GM23338 (cell line): ENCODE measurements at regions not wholly inside any gene's neighbourhood (a gene's known extent, or its start where the extent isn't known, plus 50 kb on each side); places are given as distances from the start of the nearest gene placed in this dataset.

Experiments used
- ATAC-seq: fragments of 200-7000 bp; cut with Tn5 transposase; 3 replicates; pipeline ENCODE4 v1.9.1; 2020
- DNase-seq: peaks from one replicate; pipeline ENCODE4 v3.0.0-alpha.2; 2015; ENCODE audit warnings: low spot score
- H2AFZ ChIP-seq: fragments of 200-600 bp; sonication (generic); 2 replicates; pipeline ENCODE4 v1.8.0; 2016; ENCODE audit warnings: antibody characterized with exemption, mild to moderate bottlenecking, moderate library complexity
- H3F3A ChIP-seq: fragments of 200-600 bp; sonication (generic); replicated peaks from 2 replicates; pipeline ENCODE4 v1.8.0; 2017; ENCODE audit warnings: antibody characterized with exemption, mixed run types, low read depth
- H3K27ac ChIP-seq: fragments of 200-600 bp; sonication (generic); 2 replicates; pipeline ENCODE4 v1.6.1; 2016; ENCODE audit warnings: low read depth
- H3K27me3 ChIP-seq: fragments of 200-600 bp; sonication (generic); 2 replicates; pipeline ENCODE4 v1.8.0; 2016; ENCODE audit warnings: mild to moderate bottlenecking, mixed run types, moderate library complexity; ENCODE audit not compliant: insufficient read depth
- H3K36me3 ChIP-seq: fragments of 200-600 bp; sonication (generic); 2 replicates; pipeline ENCODE4 v1.8.0; 2016; ENCODE audit warnings: mild to moderate bottlenecking; ENCODE audit not compliant: insufficient read depth
- H3K4me1 ChIP-seq: fragments of 200-600 bp; sonication (generic); 2 replicates; pipeline ENCODE4 v1.8.0; 2016; ENCODE audit warnings: mild to moderate bottlenecking, moderate library complexity; ENCODE audit not compliant: insufficient read depth
- H3K4me2 ChIP-seq: fragments of 200-600 bp; sonication (generic); 2 replicates; pipeline ENCODE4 v1.7.1; 2017; ENCODE audit warnings: mixed run types
- H3K4me3 ChIP-seq: fragments of 200-600 bp; sonication (generic); 2 replicates; pipeline ENCODE4 v1.6.1; 2016; ENCODE audit warnings: mixed run types
- H3K79me2 ChIP-seq: fragments of 200-600 bp; sonication (generic); replicated peaks from 2 replicates; pipeline ENCODE4 v1.8.0; 2017; ENCODE audit warnings: mild to moderate bottlenecking; ENCODE audit not compliant: insufficient read depth
- H3K9me2 ChIP-seq: fragments of 200-600 bp; sonication (generic); 2 replicates; pipeline ENCODE4 v1.8.0; 2017; ENCODE audit not compliant: insufficient read depth
- H4K20me1 ChIP-seq: fragments of 200-600 bp; sonication (generic); replicated peaks from 2 replicates; pipeline ENCODE4 v1.8.0; 2017; ENCODE audit warnings: mild to moderate bottlenecking; ENCODE audit not compliant: insufficient read depth
- H3K27ac Mint-ChIP-seq: 2 replicates; pipeline ENCODE4 v1.8.0; 2020; ENCODE audit warnings: inconsistent platforms, mild to moderate bottlenecking, moderate library complexity, mixed read lengths
- H3K27me3 Mint-ChIP-seq: 3 replicates; pipeline ENCODE4 v1.8.0; 2022; ENCODE audit warnings: low read depth, mild to moderate bottlenecking, moderate library complexity, mixed read lengths, inconsistent platforms; ENCODE audit not compliant: insufficient read depth, poor library complexity
- H3K36me3 Mint-ChIP-seq: 3 replicates; pipeline ENCODE4 v1.8.0; 2021; ENCODE audit warnings: low read depth, mild to moderate bottlenecking, inconsistent platforms, moderate library complexity, mixed read lengths
- H3K4me1 Mint-ChIP-seq: 3 replicates; pipeline ENCODE4 v1.8.0; 2020; ENCODE audit warnings: mild to moderate bottlenecking, inconsistent platforms, mixed read lengths
- H3K4me3 Mint-ChIP-seq: 3 replicates; pipeline ENCODE4 v1.8.0; 2021; ENCODE audit warnings: moderate library complexity, mild to moderate bottlenecking, inconsistent platforms, mixed read lengths
- H3K9me3 Mint-ChIP-seq: 3 replicates; pipeline ENCODE4 v1.8.0; 2020; ENCODE audit warnings: moderate library complexity, mild to moderate bottlenecking, inconsistent platforms, mixed read lengths
- CREB1 ChIP-seq: fragments of 250-450 bp; sonication (Bioruptor Pico); IDR thresholded peaks from 2 replicates; pipeline ENCODE4 v1.5.0; 2020; ENCODE audit warnings: low read depth, mild to moderate bottlenecking, moderate library complexity
- CTCF ChIP-seq, 2 experiments: fragments of 200-600 bp in 1 of 2; sonication (generic) in 1 of 2; conservative IDR thresholded peaks; 2 replicates each; pipeline versions ENCODE4 v1.5.1 to v1.6.1; 2016 to 2017; ENCODE audit warnings: antibody characterized with exemption in 2 of 2, low read depth in 2 of 2, mild to moderate bottlenecking in 2 of 2, moderate library complexity in 1 of 2
- EZH2 ChIP-seq: fragments of 200-600 bp; sonication (generic); IDR thresholded peaks from one replicate; pipeline ENCODE4 v1.8.0; 2017; ENCODE audit warnings: antibody characterized with exemption, mild to moderate bottlenecking, low read depth; ENCODE audit not compliant: unreplicated experiment
- EZH2phosphoT487 ChIP-seq: fragments of 200-600 bp; sonication (generic); IDR thresholded peaks from one replicate; pipeline ENCODE4 v1.8.1; 2018; ENCODE audit warnings: antibody characterized with exemption; ENCODE audit not compliant: unreplicated experiment
- JUNB ChIP-seq: IDR thresholded peaks from one replicate; pipeline ENCODE4 v1.6.1; 2016; ENCODE audit warnings: antibody characterized with exemption; ENCODE audit not compliant: unreplicated experiment
- NANOG ChIP-seq: IDR thresholded peaks from 2 replicates; pipeline ENCODE4 v1.6.1; 2016; ENCODE audit warnings: antibody characterized with exemption, borderline replicate concordance
- POLR2AphosphoS5 ChIP-seq: IDR thresholded peaks from 2 replicates; pipeline ENCODE4 v1.6.1; 2016; ENCODE audit warnings: antibody characterized with exemption, low read depth
- REST ChIP-seq: IDR thresholded peaks from one replicate; pipeline ENCODE4 v1.6.1; 2018; ENCODE audit warnings: antibody characterized with exemption; ENCODE audit not compliant: unreplicated experiment
- STAT1 ChIP-seq: IDR thresholded peaks from one replicate; pipeline ENCODE4 v1.6.1; 2016; ENCODE audit warnings: antibody characterized with exemption; ENCODE audit not compliant: unreplicated experiment
- ZNF114 ChIP-seq: fragments of 250-450 bp; sonication (Bioruptor Pico); IDR thresholded peaks from 2 replicates; pipeline ENCODE4 v1.5.0; 2020; ENCODE audit warnings: mild to moderate bottlenecking, moderate library complexity
- ZNF331 ChIP-seq: fragments of 250-450 bp; sonication (Bioruptor Pico); IDR thresholded peaks from 2 replicates; pipeline ENCODE4 v1.5.0; 2020; ENCODE audit warnings: low read depth, mild to moderate bottlenecking, moderate library complexity
- ZNF462 ChIP-seq: fragments of 250-450 bp; sonication (Bioruptor Pico); IDR thresholded peaks from 2 replicates; pipeline ENCODE4 v1.5.0; 2020; ENCODE audit warnings: mild to moderate bottlenecking, moderate library complexity
- TF ChIP-seq, protein P1 (sequence below): IDR thresholded peaks from 2 replicates; pipeline ENCODE4 v1.6.1; 2016; ENCODE audit warnings: antibody characterized with exemption

GRCh38 chr10:3635211-3635671 is 149.8 kb downstream of the KLF6 start:
- DNase-seq (no peak), ATAC-seq (no peak)
- H3K27me3 Mint-ChIP-seq: peaks cover 7% of the 10 kb centered on the region
- no peaks in the 10 kb centered on the region for H3K36me3 Mint-ChIP-seq
- Histone ChIP-seq H4K20me1 (no peaks in the 10 kb centered on the region), H2AFZ (no peak overlapping the region), H3K4me2 (no peak overlapping the region), H3K4me1 (no peaks in the 10 kb centered on the region), H3K9me2 (peaks cover 15% of the 10 kb centered on the region), H3K4me3 (no peak overlapping the region), H3K36me3 (no peaks in the 10 kb centered on the region), H3K27me3 (no peaks in the 10 kb centered on the region), H3F3A (no peaks in the 10 kb centered on the region), H3K27ac (no peak overlapping the region), H3K79me2 (no peaks in the 10 kb centered on the region)
- TF ChIP-seq CTCF (conservative IDR thresholded peaks at IDR 0.05; ENCODE audit: low read depth in 2 of 2) (no peak), JUNB (no peak), POLR2AphosphoS5 (no peak), EZH2phosphoT487 (no peak), STAT1 (no peak), ZNF114 (CRISPR knock-in tag) (no peak), ZNF331 (no peak), ZNF462 (CRISPR knock-in tag) (no peak), NANOG (no peak), CREB1 (CRISPR knock-in tag) (no peak), REST (no peak), EZH2 (no peak)
- TF ChIP-seq, protein P1, sequence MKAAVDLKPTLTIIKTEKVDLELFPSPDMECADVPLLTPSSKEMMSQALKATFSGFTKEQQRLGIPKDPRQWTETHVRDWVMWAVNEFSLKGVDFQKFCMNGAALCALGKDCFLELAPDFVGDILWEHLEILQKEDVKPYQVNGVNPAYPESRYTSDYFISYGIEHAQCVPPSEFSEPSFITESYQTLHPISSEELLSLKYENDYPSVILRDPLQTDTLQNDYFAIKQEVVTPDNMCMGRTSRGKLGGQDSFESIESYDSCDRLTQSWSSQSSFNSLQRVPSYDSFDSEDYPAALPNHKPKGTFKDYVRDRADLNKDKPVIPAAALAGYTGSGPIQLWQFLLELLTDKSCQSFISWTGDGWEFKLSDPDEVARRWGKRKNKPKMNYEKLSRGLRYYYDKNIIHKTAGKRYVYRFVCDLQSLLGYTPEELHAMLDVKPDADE: no peak
- no peak overlapping the region for H3K4me3 Mint-ChIP-seq
- H3K27ac Mint-ChIP-seq: no peak overlapping the region
- no peaks in the 10 kb centered on the region for H3K9me3 Mint-ChIP-seq
- H3K4me1 Mint-ChIP-seq: peaks cover 6% of the 10 kb centered on the region
